GM19240 (cell line): ENCODE measurements at regions not wholly inside any gene's neighbourhood (a gene's known extent, or its start where the extent isn't known, plus 50 kb on each side); places are given as distances from the start of the nearest gene placed in this dataset.
A peak's percentile ranks its signal among the peaks of the same experiment; 100 is the strongest.

Source experiments
- DNase-seq: peaks from one replicate; pipeline ENCODE4 v3.0.0; 2011; ENCODE audit warnings: low spot score; ENCODE audit not compliant: insufficient read length

DNA sequence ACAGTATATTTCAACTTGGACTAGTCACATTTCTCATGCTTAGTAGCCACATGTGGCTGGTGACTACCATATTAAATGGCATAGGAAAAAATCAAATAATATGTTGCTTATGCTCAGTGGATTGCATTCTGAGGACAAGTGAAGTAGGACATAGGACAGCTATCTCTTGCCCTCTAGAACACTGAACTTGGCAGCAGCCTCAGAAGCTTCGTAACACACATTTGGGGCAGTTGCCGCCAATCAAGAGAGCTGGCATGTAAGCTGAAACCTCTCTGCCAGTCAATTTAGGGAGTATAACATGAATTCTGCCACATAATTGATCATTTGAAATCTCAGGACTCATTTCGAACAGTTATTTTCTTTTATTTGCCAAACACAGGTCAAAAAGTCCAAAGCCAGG is 505.5 kb downstream of the MAT2B start:
- DNase-seq = no peak

GRCh38 chr5:164012371-164012770 is 507.0 kb downstream of the MAT2B start:
- no peak for DNase-seq

DNA sequence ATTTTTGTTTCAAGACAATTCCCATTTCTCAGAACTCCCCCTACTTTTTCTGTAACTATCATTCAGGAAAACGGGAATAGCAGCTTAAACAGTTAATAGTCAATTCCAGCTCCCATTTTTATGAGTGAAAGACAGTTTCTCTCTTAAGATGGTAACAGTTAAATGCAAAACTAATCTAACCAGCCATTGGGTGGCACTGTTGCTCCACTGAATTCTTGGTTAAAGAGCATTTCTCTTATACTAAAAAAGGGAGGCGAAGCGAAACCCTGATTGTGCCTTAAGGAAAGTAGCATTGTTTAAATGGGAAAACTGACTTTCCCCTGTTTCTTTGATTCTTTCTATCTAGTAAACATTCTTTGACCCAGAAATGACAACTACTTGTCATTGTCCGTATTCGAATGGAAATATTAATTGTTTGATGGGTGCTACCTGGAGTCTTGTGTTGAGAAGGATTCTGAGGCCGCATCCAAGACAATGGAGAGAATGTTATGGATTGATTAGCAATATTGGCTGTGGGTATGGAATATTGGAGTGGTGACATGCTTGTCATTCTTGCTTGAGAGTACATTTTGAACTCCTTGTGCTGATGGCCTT is 507.8 kb downstream of the MAT2B start:
- peak; percentile 4 for DNase-seq

DNA sequence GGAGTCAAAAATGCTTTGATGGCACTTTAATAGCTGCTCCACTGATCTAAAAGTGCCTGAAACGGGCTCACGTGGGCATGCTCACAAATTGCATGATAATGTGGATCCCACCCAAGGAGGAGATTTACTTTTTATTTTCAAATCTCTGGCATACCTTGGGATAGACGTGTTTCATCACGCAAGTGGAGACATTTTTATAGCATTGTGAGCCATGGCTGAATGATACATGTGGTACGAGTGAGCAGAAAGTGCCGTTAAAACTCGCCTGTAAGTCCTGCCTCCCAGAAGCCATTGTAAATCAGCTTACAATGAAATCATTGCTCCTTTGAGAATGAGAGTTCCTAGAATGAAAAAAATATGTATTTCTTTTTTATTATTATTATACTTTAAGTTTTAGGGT is 514.7 kb downstream of the MAT2B start:
- no peak for DNase-seq

DNA sequence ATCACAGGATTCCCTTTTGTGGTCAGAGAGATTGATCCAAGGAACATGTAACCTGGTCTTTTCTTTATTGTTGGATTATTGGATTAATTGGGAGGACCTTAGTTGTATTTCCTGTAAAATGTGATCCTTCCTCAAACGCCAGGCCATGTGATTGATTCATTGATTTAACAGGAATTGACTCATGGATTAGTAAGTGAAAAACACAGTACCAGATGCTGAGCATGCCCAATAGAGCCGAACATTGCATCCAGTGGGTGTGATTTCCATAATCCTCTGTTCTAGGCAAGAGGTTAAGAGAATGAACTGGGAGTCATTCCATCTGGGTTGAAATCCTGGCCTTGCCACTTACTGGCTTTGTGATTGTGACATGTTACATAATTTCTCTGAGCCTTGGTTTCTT is 522.3 kb downstream of the MAT2B start:
- no peak for DNase-seq

DNA sequence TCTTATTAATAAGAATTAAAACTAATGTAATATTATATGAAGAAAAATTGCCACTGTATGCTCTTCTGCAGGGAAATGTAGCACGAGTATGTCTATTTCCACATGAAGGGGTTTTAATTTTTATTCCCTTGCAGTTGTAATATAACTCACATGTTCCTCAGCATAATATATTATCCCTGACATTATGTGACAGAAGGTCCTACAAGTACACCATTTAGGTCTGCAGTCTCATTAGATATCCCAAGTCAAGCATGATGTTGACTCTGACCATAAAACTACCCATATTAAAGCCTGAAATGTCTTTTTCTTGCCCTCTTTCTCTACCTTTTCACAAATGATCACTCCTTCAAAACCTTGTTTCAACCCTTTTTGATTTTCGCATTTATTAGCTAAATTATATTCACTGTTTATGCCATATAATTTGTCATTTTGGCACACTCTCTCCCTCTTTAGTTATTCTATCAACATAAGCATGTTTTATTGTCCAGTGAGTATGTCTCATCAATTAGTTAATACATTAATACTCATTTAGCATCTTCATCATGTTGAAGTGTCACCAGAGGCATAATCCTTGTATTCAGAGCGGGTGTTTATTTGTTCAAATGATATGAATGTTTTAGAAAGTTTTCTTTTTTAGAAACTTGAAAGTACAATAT is 532.8 kb downstream of the MAT2B start:
- DNase-seq = no peak

- DNase-seq = no peak
Observed at GRCh38 chr5:164041105-164041504, 535.7 kb downstream of the MAT2B start.

GRCh38 chr5:164048359-164048926 is 543.0 kb downstream of the MAT2B start:
- DNase-seq = no peak

- DNase-seq = no peak
Observed at GRCh38 chr5:164051745-164052144, 546.3 kb downstream of the MAT2B start.

DNA sequence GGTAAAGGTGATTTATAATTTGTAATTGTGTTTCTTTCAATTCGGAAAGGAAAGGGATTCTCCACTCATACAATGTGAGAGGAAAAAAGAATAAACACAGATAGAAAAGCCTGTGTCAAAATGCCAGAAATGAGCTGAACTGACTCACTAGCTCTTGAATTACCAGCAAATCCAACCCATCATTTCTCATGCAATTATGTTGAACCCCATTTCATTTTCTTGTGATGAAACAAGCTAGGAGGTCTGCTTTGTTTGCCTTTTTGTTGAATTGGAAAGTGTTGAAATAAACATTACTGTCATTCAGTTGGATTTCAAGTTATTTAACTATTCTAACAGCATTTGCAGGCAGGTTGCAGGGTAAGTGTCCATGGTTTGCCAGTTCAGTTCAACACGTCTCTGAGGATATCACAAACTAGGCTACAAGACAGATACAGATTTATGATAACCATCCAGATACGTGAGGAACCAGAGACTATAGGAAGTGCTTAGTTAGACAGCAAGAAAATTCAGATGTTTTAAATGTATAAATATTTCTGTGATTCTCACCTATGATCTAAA is 547.2 kb downstream of the MAT2B start:
- DNase-seq = no peak

GRCh38 chr5:164053123-164053522 is 547.7 kb downstream of the MAT2B start:
- DNase-seq = no peak

- no peak for DNase-seq
Observed at GRCh38 chr5:164054461-164054860, 549.0 kb downstream of the MAT2B start.

DNA sequence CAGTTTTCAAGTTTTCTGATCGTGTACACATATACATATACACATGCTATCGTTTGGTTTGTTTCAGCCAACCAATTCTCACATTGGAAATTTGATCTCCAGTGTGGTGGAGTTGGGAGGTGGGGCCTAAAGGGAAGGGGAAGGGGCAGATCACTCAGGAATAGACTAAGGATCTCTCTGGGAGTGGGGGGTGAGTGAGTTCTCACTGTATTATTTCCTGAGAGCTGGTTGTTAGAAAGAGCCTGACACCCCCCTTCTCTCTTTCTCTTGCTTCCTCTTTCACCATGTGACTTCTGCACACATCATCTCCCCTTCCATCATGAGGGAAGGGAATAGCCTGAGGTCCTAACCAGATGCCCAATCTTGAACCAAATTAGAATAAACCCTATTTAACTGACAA is 551.7 kb downstream of the MAT2B start:
- DNase-seq = no peak

DNA sequence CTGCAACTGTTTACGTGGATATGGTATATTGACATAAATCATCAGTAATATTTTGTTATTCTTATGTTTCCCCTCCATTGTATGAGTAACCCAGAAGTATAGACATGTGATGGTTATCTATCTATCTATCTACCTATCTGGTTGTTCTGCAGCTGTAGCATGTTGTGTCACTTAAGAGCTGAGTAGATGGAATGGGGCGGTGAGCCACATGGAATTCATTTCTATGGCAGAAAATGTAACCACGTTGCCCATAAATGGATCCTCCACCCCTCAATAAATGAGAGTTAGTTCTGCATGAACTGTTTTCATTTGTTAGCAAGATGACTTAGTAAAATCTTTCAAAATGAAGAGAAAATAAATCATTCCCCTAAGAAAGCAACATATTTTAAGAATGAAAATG is 553.2 kb downstream of the MAT2B start:
- no peak for DNase-seq

DNA sequence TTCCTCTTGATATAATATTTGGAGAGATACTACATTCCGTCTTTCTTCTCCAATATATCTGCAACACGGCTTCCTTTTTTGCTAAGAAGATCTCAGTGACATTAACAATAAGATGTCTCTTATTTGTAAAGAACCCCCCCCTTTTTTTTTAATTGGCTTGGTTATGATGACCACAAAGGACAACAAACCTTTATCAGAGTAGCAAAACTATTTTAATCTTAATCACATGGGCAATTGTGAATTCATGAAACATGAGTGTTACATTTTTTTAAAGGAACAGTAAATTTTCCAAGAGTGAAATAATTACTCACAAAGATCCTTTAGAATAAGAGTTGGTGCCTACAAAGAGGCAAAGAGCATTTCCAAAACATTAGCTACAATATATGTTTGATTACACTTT is 554.1 kb downstream of the MAT2B start:
- DNase-seq = no peak

DNA sequence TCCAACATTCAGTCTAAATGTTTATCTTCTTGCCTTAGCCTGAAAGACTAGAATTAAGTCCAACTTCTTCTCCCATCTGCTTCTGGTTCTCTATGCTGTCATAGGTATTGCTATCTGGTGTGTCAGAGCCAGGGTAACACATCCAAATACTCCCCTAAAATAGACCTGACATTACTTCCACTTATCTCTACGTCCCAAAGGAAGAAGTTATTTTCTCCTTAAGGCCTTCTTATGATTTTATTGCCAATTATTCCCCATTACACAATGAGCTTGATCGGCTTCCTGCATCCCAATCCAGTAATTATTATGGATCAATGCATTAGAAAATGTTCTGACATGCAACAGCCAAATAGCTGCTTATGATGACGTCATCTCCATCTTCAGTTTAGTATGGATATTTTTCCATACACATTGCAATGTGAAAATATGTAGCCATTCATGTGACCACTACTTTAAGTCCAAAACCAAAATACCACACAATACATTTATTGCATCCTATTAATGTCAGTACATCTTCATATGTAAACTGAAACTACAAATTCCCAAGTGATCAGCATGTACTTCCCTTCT is 555.5 kb downstream of the MAT2B start:
- no peak for DNase-seq

GRCh38 chr5:164062304-164062703 is 556.9 kb downstream of the MAT2B start:
- DNase-seq = no peak

DNA sequence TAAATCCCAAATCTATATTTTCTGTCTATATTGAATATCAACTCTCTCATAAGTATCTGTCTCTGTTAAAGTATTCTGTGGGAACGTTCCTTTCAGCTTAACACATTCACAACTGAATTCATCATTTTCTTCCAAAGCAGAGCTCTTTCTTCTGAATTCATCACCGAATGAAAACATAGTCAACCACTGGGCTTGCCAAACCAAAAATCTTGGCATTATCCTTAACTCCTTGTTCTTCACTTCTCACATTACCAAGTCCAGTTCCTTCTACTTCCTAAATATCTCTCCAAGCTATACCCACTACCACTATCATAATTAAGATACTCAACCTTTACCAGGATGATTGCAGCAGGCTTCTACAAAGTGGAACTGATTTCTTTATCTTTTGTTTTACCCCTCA is 559.8 kb downstream of the MAT2B start:
- DNase-seq = no peak

DNA sequence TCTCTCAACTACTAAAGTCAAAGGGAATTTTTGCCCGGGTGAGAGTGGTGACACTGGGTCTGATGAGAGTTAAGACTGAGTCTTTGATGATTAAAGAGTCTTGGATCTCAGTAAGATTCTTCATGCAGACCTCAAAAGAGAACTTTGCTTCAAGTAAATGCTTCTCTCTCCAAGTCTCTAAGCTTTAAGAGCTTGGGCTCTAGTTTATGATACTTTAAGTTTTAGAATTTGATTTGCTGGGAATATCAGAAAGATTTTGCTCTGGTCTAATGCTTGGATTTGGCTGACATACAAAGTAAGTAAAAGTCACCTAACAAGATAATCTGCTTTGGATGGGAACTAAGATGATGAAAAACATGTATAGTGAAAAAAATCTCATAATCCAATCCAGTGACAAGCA is 566.3 kb downstream of the MAT2B start:
- DNase-seq = no peak

GRCh38 chr5:164073081-164073480 is 567.7 kb downstream of the MAT2B start:
- no peak for DNase-seq

DNA sequence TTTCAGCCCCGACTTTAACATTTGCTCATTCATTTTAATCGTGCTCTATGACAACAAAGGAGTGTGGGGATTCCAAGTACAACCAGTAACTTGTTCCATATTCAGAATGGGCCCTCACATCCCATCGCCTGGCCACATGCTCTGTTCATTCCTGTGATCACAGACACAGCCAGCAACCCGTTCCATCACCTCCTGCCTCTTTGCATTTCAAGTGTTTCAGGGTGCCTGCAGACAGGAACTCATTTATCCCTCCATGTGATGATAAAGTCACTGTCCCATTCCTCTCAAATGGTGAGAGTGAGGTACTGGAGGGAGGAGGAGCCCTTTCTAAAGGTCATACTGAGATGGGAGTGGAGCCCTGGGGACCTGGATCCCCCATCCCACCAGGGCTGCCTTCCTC is 571.1 kb downstream of the MAT2B start:
- no peak for DNase-seq

- no peak for DNase-seq
Observed at GRCh38 chr5:164090358-164090757, 584.9 kb downstream of the MAT2B start.

GRCh38 chr5:164091836-164092235 is 586.4 kb downstream of the MAT2B start:
- DNase-seq = no peak
